ENCODE measurements at regions not wholly inside any gene's neighbourhood (a gene's known extent, or its start where the extent isn't known, plus 50 kb on each side); places are given as distances from the start of the nearest gene placed in this dataset.

GRCh38 chr3:4097801-4098200 lies 205.4 kb upstream of the SETMAR start:
- no peak for DNase-seq (ENCODE audit: low read depth)
- no peak overlapping the region for H3K4me3 ChIP-seq (ENCODE audit: low read depth, low read length)
- no peak for TF ChIP-seq CTCF (IDR thresholded peaks at IDR 0.05; ENCODE audit: low read depth, low read length, missing control alignments)
- in situ Hi-C loops (cut with HindIII; ENCODE audit: low sequenced_read_pairs): no loop called here

- in situ Hi-C loops (cut with HindIII; ENCODE audit: low sequenced_read_pairs): no loop called here
- TF ChIP-seq CTCF (IDR thresholded peaks at IDR 0.05; ENCODE audit: low read depth, low read length, missing control alignments): no peak
- H3K4me3 ChIP-seq (ENCODE audit: low read depth, low read length): no peak overlapping the region
- no peak for DNase-seq (ENCODE audit: low read depth)
Observed at GRCh38 chr3:4099607-4100006, 203.6 kb upstream of the SETMAR start.

- TF ChIP-seq CTCF (IDR thresholded peaks at IDR 0.05; ENCODE audit: low read depth, low read length, missing control alignments): no peak
- no peak for DNase-seq (ENCODE audit: low read depth)
- in situ Hi-C loops (cut with HindIII; ENCODE audit: low sequenced_read_pairs): no loop called here
- H3K4me3 ChIP-seq (ENCODE audit: low read depth, low read length): no peak overlapping the region
Observed at GRCh38 chr3:4107430-4107829, 195.7 kb upstream of the SETMAR start.

DNA sequence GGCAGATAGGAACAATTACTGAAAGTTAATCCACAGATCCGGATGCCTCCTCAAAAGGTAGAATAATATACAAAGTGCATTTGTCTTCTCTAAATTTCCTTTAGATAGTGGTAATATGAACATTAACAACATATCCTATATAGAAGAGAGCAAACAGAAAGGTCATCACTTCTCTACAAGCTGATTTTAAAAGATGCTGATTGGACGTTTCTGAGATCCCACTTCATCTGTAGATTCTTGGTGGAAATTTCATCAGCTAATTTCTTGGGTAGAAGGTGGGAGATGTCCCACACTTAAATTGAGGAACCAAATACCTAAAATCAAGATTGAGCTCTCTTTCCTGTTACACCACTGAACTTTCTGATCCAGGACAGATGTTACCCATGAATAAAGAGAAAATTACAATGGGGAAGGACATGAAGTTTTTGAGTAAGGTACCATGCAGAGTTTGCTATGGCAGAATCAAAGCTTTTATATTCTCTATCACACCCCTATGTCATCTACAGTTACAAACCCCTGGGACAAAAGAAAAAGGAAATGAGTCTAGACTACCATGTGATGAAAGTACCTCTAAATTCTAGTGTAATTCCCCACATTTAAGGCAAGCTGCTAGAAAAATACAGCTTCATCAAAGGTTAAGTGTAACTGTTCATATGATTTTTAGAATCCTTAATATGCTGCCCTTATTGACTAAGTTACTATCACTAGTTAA lies 189.2 kb upstream of the SETMAR start:
- in situ Hi-C loops (cut with HindIII; ENCODE audit: low sequenced_read_pairs): no loop called here
- H3K4me3 ChIP-seq (ENCODE audit: low read depth, low read length): no peak overlapping the region
- TF ChIP-seq CTCF (IDR thresholded peaks at IDR 0.05; ENCODE audit: low read depth, low read length, missing control alignments): no peak
- DNase-seq (ENCODE audit: low read depth): no peak

GRCh38 chr3:4119119-4119518 lies 184.1 kb upstream of the SETMAR start:
- no peak for DNase-seq (ENCODE audit: low read depth)
- no peak overlapping the region for H3K4me3 ChIP-seq (ENCODE audit: low read depth, low read length)
- in situ Hi-C loops (cut with HindIII; ENCODE audit: low sequenced_read_pairs): no loop called here
- no peak for TF ChIP-seq CTCF (IDR thresholded peaks at IDR 0.05; ENCODE audit: low read depth, low read length, missing control alignments)

DNA sequence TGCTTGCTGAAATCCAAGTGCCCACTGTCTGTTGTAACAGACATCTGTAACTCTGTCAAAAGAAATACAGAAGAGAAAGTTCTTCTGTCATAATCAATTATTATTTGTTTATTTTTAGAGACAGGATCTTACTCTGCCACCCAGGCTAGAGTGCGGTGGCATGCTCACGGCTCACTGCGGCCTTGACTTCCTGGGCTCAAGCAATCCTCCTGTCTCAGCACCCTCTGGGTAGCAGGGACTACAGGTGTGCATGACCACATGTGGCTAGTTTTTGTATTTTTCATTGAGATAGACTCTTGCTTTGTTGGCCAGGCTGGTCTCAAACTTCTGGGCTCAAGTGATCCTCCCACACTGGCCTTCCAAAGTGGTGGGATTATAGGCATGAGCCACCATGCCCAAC lies 177.6 kb upstream of the SETMAR start:
- H3K4me3 ChIP-seq (ENCODE audit: low read depth, low read length): no peak overlapping the region
- TF ChIP-seq CTCF (IDR thresholded peaks at IDR 0.05; ENCODE audit: low read depth, low read length, missing control alignments): no peak
- DNase-seq (ENCODE audit: low read depth): no peak
- in situ Hi-C loops (cut with HindIII; ENCODE audit: low sequenced_read_pairs): no loop called here
